D341Med (cell line): ENCODE measurements at regions not wholly inside any gene's neighbourhood (a gene's known extent, or its start where the extent isn't known, plus 50 kb on each side); places are given as distances from the start of the nearest gene placed in this dataset.
"Not testable (repeated sequence)": the region's sequence is repeated elsewhere in the genome, so short reads cannot be mapped to it uniquely, and the experiment has no call there.

Experiments used
- DNase-seq: peaks from one replicate; pipeline ENCODE4 v3.0.0; 2012; ENCODE audit warnings: low spot score

DNA sequence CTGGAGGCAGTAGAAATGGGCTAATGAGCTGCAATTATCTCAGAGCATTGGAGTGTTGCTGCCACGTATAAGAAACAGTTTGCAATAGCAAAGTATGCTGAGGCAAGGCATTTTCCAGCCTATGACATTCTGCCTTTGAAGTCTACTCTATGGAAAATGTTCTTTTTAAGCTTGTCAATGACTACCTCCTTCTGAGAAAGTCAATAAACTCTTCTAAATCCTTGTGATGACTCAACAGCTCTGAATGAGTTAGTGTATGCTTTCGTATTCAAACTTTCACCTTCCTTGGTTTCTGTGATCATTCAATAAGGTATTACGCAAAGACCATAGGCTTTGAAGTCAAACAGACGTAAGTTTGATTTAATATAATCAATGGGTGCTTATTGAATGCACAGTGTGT is 111.2 kb downstream of the CAPZA3 start:
- DNase-seq = no peak

DNA sequence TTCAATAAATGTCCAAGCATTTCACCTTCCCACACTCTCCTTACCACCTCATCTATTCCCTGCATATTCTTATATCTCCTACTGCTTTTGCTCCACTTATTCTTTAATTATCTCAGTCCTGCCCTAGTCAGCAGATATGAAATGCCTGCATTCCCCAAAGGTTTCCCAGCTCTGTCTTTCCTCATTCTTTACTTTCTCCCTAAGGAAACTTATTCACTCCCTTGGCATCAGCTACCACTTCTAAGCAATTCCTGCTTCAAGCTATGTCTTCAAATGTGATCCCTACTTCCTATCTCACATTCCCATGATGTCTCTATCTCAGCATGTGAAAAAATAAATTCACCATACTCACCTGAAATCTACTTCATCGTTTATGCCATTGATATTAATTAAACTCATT is 111.8 kb downstream of the CAPZA3 start:
- DNase-seq = no peak

DNA sequence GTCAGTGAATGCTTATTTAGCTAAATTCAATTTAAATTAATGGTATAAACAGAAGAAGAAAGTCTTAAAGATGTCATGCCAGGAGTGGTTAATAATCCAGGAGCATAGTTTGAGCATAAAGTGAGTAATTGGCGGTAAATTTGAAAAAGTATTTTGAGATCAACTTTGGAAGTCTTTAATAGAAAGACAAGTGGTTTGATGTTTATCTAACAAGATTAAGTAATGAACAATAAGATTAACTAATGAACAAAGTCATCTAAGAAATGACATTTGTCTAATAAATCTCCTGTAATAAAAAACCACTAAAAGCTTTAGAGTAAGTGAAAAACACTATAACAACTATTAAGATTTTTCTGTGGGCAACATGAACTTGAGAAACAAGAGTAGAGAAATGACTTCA is 112.8 kb downstream of the CAPZA3 start:
- DNase-seq = no peak

DNA sequence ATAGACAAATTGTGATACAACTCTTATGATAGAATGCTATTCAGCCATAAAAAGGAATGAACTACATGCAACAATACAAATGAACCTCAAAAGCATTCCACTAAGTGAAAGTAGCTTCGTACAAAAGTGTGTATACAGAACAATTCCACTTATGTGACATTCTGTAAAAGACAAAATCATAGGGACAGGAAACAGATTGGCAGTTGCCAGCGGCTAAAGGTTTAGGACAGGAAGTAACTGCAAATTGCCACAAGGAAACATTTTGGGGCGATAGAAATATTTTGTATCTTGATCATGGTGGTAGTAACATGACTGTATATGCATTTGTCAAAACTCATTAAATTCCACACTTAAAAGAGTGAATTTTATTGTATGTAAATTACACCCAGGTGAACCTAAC is 113.4 kb downstream of the CAPZA3 start:
- DNase-seq = no peak

DNA sequence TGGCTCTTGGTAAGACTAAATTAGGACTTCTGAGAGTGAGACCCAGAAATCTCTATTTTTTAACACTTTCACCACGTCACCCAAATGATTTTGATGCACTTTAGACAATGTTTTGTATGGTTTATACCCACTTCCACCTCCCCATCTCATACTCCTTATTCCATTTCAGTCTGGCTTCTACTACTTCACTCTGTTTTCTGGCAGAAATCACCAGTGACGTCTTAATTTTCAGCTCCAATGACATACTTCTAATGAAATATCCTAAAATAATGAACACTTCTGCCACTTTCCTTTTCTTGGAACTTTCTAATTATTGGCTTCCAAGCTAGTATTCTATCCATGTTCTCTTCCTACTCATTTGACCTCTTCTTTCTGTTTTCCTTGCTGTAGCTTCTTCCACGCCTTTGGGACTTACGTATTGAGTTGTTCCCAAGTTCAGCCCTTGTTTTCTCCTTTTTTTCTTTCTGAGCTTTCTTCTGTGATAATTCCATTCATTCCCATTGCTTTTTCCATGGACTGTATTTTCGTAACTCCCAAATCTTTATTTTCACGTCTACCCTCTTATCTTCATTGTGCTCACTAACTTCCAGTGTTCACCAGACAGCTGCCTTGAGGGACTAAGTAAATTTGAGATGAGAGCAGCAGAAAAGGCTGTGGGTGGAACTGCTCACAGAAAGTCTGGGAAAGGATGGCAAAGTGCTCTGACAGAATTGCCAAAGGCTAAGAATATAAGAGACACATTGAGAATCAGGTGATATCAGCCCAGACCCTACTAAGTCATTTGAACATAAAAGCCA is 115.8 kb downstream of the CAPZA3 start:
- no peak for DNase-seq

DNA sequence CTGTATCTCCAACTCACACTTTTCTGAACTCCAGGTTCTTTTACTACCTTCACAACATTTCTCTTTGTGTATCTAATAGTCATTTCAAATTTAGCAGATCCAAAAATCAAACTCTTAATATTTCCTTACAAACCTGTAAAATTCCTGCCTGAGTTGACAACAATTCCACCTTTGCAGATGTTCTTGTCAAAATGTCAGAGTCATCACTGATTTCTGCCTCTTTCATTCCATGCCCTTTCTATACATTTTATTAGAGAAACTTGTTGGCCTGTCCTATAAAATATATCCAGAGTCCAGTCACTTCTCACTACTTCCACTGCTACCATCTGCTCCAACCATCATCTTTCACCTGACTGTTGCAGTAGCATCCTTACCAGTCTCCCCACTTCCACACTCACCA is 119.7 kb downstream of the CAPZA3 start:
- no peak for DNase-seq

DNA sequence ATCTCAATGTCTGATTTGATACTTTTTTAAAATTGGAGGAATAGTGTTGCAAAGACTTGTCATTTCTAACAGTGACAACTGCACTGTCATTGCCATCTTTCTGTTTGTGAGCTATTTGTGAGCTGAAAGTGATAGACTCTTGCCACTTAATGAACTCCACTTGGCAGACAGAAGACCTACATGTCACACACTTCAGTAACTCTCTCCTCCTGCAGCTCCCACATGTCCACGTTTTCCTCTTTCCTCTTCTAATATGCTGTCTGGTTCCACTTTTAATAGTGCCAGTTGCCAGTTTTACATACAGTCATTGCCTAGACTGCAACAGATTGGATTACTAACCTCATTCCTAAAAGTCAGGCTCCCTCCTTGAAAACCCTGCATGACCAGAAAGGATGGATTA is 121.5 kb downstream of the CAPZA3 start:
- DNase-seq = no peak

DNA sequence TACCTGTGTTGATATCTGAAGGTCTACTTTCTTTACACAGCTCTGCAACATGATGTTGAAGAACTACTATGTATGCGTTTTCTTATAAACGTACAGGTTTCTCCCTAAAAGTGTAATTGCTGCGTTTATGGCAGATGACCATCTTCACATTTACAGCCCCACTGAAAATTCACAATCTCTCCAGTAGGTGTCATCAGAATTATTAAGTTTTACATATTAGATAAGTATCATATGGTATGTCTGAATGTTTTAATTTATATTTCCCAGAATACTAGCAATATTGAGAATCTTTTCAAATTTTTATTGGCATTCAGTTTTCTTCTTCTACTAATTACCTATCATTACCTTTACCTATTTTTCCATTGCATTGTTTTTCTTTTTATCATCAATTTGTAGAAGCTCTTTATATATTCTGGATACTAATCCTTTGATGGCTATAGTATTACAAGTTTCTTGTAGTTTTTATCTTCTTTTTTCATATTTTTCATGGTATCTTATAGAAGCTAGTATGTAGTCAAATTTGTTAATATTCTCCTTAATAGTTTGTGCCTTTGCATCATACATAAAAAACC is 123.5 kb downstream of the CAPZA3 start:
- DNase-seq = no peak

DNA sequence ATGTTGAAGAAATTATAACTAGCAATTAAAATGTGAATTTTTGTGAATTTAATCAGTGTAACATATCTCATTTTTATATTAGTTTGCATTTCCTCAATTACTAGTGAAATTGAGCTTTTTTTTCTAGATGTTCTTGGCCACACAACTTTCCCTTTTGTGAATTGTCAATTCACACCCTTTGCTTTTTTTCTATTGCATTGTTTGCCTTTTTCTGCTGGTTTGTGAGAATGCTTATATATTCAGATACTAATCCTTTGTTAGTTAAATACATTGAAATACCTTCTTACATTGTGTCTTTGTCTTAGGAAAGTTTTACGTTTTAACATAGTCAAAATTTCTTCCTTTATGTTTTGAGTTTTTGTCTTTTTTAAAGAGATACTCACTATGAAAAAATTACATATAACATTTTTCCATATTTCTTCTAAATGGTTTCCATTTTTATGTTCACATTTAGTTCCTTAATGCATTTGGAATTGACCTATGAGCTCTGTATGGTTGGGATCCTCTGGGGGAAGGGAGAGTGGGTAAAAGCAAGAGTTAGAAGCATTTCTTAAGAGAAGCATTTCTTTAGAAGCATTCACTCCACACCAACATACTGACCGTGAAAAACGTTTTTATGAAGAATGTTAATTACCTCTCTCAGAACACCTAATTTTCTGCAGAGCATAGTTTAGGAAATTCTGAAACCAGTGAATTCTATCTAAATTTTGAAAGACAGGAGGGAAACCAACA is 126.0 kb downstream of the CAPZA3 start:
- DNase-seq = no peak

DNA sequence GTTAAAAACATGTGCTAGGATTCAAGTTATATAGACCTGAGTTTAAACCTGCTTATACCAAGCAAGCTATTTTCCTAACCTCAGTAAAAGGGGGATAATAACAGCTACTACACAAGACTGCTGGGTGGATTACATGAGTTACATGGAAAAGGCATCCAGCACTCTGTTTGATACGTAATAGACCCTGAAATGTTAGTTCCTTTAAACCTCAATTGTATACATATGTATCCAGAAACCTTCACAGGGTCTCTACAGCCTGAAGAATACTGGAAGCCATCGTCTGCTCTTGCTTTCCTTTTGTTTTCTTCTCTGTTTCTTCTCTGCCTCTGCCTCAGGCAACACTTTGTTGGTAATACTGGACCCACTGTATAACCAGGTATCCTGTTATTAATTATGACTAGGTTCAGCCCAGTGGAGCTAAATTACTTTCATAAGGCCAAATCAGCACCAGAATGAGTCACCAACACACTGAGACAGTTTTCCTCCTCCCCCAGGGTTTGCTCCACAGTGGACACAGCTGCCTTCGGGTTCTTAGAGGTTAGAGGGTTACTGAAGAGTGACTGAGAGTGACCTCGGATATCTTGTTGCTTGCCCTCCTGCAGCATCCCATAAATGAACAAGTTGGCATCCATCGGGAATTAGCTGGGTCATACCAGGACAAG is 127.1 kb downstream of the CAPZA3 start:
- DNase-seq = no peak

DNA sequence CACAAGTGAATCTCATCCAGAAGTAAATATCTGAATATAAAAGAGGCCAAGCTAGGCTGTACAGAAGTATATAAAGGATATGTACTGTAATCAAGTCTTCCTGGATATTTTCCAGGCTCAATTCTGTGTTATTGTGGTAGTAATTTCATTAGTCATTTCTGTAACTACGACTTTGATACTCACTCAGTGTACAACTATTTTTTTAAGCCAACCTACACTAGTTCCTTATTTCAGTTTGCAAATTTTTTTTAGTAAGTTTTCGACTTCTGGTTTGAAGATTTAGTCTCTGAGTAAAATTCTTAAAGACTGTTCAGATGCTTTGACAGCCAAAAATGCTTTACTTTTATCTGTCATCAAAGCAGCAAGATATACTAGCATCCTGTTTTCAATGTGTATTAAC is 130.8 kb downstream of the CAPZA3 start:
- no peak for DNase-seq

DNA sequence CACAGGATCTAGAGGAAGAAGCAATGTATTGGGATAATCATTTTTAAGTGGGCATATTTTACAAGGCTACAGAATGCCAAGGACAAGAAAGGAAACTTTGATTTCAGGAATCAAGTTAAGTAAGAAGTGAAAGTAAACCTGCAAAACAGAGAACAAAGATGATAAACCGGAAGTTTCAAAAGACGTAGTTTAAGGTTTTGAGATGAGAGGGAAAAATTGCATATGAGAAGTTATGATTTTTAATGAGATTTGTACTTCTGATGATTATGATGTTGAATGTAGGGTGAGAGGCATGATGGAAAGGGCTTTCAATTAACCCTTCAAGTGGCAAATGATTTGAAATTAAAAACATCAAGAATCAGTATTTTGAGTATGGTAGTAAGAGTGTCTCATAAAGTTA is 134.9 kb downstream of the CAPZA3 start:
- no peak for DNase-seq

DNA sequence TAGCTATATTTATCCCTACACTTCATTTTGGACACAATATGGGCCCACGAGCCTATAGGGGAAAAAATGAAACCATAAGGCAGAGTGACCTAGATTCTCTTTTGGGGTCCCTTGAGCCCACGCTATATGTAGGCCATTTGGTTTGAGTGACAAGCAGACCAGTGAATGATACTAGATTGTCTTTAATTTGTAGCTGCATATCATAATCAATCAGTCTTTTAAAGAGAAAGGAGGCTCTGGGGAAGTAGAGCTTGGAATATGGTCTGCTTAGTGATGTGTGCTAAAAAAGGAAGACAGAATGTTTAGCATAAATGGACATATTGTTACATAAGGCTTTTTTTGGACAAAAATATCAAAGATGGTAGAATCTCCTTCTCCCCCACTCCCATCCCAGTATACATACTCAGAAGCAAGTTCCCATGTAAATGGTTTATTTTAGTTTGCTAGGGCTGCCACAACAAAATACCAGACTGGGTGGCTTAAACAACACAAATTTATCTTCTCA is 140.8 kb downstream of the CAPZA3 start:
- DNase-seq = no peak

DNA sequence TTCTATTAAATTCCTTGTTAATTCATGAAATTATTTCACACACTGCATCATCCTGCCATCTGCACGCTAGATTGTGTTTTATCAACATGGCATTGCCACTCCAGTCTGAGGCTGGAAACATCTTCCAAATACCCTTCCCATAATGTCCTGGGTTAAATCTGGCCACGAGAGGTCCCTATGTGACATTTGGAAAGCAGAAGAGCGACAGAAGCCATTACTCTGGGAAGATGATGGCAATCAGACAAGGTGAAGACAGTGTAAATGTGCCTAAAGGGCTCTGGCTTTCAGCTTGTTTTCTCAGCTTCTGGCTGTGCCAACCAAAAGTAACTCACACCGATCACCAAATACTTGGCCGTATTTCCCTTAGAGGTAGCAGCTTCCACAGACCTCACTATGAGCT is 144.8 kb downstream of the CAPZA3 start:
- no peak for DNase-seq

DNA sequence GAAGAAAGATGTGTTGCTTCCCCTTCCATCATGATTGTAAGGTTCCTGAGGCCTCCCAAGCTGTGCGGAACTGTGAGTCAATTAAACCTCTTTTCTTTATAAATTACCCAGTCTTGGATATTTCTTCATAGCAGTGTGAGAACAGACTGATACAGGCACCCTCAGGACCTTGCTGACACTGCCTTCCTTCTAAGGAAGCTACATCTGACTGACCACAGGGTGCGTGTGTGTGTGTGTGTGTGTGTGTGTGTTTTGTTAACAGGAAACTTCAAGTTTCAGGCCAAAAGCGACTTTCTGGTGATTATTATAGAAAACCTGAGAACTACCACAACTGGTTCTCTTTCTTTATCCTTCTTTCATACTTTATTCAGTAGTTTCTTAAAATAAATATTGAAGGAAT is 149.0 kb downstream of the CAPZA3 start:
- no peak for DNase-seq

DNA sequence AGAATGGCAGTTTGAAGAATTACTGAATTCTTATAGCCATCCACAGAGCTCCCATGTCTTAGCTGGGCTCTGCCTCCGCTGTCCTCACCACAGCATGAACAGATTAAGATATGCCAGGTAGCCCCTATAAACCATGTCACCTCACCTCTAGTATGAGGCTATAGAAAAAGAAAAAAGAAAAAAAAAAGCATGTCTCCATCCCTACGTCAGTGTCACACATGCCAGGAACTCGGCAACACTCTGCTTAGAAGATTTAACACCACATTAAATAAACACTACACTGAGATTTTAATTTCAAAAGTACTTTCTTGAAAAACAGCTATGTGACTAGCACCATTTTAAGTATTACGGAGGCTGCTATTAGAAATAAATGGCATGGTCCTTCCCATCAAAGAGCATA is 149.4 kb downstream of the CAPZA3 start:
- no peak for DNase-seq

DNA sequence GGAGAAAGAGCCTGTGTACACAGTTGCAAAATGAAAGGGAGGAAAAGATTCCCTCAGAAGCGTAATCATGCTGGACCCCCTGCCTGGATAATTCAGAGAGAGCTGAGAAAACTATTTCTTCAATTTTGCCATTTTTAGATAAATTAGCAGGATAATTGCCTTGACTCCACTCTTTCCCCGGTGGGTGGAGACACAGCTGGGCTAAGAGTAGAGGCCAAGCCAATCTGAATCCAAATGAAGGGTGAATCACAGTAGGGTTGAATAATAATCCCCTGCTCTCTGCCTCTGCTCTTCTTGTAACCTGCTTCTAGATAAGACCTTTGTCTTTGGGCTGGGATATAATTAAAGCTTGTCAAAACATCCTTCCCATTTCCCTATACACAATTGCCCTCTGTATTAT is 150.1 kb downstream of the CAPZA3 start:
- DNase-seq = no peak

DNA sequence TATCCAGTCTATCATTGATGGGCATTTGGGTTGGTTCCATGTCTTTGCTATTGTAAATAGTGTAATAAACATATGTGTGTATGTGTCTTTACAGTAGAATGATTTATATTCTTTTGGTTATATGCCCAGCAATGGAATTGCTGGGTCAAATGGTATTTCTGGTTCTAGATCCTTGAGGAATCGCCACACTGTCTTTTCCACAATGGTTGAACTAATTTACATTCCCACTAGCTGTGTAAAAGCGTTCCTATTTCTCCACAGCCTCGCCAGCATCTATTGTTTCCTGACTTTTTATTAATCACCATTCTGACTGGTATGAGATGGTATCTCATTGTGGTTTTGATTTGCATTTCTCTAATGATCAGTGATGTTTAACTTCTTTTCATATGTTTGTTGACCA is 152.7 kb downstream of the CAPZA3 start:
- DNase-seq = not testable (repeated sequence)

DNA sequence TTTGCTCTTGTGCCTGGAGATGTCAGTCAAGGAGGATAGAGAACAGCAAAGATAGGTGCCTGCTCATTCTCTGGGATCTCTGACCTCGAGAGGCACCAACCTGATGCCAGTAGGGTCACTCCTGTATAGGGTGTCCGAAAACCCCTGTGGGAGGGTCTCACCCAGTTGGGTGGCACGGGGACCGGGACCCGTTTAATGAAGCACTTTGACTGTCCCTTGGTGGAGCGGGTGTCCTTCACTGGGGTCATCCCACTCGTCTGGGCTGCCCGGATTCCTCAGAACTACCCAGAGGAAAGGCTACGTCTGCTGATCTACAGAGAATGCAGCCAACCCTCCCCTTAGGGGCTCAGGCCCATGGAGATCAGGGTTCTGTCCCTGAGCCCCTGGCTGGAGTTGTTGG is 157.6 kb downstream of the CAPZA3 start:
- DNase-seq = no peak

DNA sequence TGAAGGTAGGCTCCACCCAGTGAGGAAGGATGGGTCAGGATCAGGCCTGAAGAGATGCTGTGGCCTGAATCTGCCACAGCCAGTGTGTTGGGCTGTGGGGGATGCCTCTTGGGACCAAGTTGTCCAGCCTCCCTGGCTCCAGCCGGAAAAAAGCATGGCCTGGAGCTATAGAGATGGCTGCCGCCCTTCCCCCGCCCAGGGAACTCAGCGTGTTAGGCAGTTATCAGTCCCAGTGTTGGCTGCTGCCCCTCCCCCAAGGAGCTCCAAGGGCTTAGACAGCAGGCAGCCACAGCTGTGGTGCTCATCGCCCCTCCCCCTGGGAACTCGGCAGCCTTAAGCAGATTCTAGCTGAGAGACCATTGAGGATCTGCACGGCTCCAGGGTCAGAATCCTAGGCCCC is 158.0 kb downstream of the CAPZA3 start:
- DNase-seq = peak; percentile 54

DNA sequence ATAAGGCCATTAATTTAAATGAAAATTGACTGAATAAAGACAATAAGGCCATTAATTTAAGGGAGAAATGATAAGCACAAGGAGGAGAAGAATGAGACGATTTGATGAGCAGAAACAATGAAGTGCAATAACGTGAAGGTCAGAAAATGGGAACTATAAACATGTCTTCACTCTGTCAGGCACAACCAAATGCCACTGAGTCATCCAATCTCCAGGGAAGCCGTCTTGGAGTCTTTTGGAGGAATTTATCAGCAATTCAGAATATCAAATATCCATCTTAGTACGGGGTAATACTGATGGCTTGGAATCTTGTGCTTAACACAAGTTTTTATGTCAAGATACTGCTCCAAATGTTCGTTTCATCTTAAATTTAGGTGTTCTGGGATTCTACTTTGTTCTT is 159.9 kb downstream of the CAPZA3 start:
- DNase-seq = no peak

DNA sequence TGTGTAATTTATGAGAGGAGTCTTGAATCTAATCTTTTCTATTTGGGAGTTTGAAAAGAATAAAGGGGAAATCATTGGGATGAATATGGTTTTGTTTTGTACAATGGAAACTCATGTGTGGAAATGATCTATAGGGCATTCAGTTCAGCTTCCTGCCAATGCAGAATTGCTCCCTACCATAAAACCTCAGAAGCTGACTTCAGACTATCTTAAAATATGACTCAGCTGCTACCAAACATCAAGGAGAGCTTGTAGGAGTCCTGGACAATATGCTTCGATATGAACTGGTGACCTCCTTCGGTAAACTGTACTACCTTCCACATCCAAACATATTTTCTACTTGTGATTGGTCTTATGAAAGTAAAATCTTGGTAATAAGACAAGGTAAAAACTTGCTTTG is 160.6 kb downstream of the CAPZA3 start:
- no peak for DNase-seq

DNA sequence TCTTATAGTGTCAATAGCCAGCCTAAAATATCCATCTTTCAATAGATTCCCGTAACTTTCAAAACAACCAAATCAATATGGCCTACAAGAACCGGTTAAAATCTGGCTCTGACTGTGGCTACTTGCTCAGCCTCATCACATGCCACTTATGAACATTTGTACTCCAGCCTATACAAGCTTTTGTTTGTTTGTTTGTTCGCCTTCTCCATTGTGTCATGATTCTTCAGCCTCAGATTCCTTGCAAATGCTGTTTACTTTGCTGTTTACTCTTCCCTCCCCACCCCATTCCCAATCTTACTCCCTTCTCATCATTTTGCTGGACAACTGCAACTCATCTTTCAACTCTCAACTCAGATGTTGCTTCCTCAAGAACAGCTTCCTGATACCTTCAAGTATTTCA is 161.2 kb downstream of the CAPZA3 start:
- DNase-seq = no peak
